ENCODE measurements at regions not wholly inside any gene's neighbourhood (a gene's known extent, or its start where the extent isn't known, plus 50 kb on each side); places are given as distances from the start of the nearest gene placed in this dataset.
"Not testable (repeated sequence)": the region's sequence is repeated elsewhere in the genome, so short reads cannot be mapped to it uniquely, and the experiment has no call there.

DNA sequence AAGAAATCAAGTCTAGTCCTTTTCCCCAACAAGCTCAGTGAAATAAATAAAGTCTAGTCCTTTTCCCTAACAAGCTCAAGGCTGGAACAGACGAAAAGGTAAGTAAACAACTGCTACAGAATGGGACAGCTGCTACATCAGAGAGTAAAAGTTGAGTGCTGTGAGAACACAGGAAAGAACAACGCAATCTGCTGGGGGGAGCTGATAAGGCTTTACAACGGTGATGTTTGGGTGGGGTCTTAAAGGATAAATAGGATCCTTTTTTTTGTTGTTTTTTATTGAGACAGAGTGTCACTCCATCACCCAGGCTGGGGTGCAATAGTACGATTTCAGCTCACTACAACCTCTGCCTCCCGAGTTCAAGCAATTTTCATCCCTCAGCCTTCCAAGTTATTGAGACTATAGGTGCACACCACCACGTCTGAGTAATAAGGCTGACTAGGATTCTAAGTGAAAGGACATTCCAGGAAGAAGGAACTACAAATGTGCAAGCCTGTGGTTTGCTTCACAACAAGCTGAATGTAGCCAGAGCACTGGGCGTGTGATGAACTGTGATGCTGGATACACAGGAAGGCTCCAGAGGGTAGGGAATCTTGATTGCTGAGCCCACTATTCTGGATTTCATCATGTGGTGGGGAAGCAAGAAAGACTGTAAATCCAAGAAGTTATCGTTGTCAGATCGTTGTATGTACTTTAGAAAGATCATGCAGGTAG is 54.7 kb upstream of the KCTD7 start:
- not testable (repeated sequence) for TF ChIP-seq CTCF (IDR thresholded peaks at IDR 0.05; ENCODE audit: insufficient read depth, low read depth, low read length); EZH2 (IDR thresholded peaks at IDR 0.05; ENCODE audit: insufficient read depth, low read length)
